ENCODE measurements at regions not wholly inside any gene's neighbourhood (a gene's known extent, or its start where the extent isn't known, plus 50 kb on each side); places are given as distances from the start of the nearest gene placed in this dataset.

GRCh38 chr7:45514944-45515343 lies 59.2 kb upstream of the ADCY1 start:
- DNase-seq: no peak

- no peak for DNase-seq
These were observed 58.8 kb upstream of the ADCY1 start for GRCh38 chr7:45515346-45515745.

Data from nucleus accumbens (tissue), 56 donors.